SK-N-SH treated with all-trans-retinoic acid at 6 μM for 48 hours (cell line): ENCODE measurements at regions not wholly inside any gene's neighbourhood (a gene's known extent, or its start where the extent isn't known, plus 50 kb on each side); places are given as distances from the start of the nearest gene placed in this dataset.

Experiments
- ARNTL ChIP-seq: fragments of 450-650 bp; formaldehyde crosslinking; IDR thresholded peaks from 2 replicates; pipeline ENCODE4 v1.5.0; 2020; ENCODE audit warnings: low read depth, mild to moderate bottlenecking, moderate library complexity, borderline replicate concordance
- BACH2 ChIP-seq: fragments of 250-450 bp; sonication (Bioruptor Pico); IDR thresholded peaks from 2 replicates; pipeline ENCODE4 v1.9.0; 2021; ENCODE audit warnings: mild to moderate bottlenecking, borderline replicate concordance
- ISL1 ChIP-seq: fragments of 250-450 bp; sonication (Bioruptor Pico); IDR thresholded peaks from 2 replicates; pipeline ENCODE4 v2.1.2; 2022; ENCODE audit warnings: mild to moderate bottlenecking, moderate library complexity
- OSR1 ChIP-seq: fragments of 250-450 bp; sonication (Bioruptor Pico); IDR thresholded peaks from 2 replicates; pipeline ENCODE4 v1.8.0; 2022; ENCODE audit warnings: moderate library complexity, mild to moderate bottlenecking, inconsistent platforms
- PPARA ChIP-seq: fragments of 250-450 bp; sonication (Bioruptor Pico); IDR thresholded peaks from 2 replicates; pipeline ENCODE4 v1.5.0; 2020; ENCODE audit warnings: mild to moderate bottlenecking, borderline replicate concordance
- TOX ChIP-seq: fragments of 250-450 bp; sonication (Bioruptor Pico); IDR thresholded peaks from 2 replicates; pipeline ENCODE4 v1.8.0; 2021; ENCODE audit warnings: mild to moderate bottlenecking, moderate library complexity, borderline replicate concordance
- ZFP3 ChIP-seq: fragments of 250-450 bp; sonication (Bioruptor Pico); IDR thresholded peaks from 2 replicates; pipeline ENCODE4 v1.5.0; 2020; ENCODE audit warnings: mild to moderate bottlenecking, moderate library complexity
- ZFP30 ChIP-seq: fragments of 450-650 bp; formaldehyde crosslinking; IDR thresholded peaks from 2 replicates; pipeline ENCODE4 v1.5.0; 2022; ENCODE audit warnings: mild to moderate bottlenecking, moderate library complexity
- ZNF8 ChIP-seq: fragments of 450-650 bp; formaldehyde crosslinking; IDR thresholded peaks from 2 replicates; pipeline ENCODE4 v1.5.0; 2020; ENCODE audit warnings: mild to moderate bottlenecking, moderate library complexity
- TF ChIP-seq, protein P1 (sequence below): fragments of 250-450 bp; sonication (Bioruptor Pico); IDR thresholded peaks from 2 replicates; pipeline ENCODE4 v1.8.0; 2020; ENCODE audit warnings: mild to moderate bottlenecking, moderate library complexity, borderline replicate concordance
- TF ChIP-seq, protein P2 (sequence below): fragments of 250-450 bp; sonication (Bioruptor Pico); IDR thresholded peaks from 2 replicates; pipeline ENCODE4 v1.5.1; 2020; ENCODE audit warnings: low read depth, mild to moderate bottlenecking, moderate library complexity

DNA sequence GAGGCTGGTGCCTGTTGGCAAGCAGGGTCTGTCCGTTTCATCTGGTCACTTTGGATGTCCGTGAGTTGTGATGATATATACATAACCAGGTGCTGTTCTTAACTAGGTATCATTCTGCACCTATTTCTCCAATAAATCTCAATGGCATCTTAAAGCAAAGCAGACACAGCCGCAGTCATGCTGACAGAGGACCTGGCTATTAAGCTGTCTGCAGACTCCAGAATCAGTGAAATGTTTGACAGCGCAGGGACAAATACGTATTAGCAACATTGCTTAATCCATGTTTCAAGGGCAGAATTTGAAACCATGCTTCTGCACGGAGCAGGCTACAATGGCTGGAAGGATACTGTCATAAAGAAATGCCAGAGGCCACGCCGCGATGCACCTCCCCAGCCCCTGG is 414.6 kb downstream of the ZNF516 start:
- TF ChIP-seq, protein P1, sequence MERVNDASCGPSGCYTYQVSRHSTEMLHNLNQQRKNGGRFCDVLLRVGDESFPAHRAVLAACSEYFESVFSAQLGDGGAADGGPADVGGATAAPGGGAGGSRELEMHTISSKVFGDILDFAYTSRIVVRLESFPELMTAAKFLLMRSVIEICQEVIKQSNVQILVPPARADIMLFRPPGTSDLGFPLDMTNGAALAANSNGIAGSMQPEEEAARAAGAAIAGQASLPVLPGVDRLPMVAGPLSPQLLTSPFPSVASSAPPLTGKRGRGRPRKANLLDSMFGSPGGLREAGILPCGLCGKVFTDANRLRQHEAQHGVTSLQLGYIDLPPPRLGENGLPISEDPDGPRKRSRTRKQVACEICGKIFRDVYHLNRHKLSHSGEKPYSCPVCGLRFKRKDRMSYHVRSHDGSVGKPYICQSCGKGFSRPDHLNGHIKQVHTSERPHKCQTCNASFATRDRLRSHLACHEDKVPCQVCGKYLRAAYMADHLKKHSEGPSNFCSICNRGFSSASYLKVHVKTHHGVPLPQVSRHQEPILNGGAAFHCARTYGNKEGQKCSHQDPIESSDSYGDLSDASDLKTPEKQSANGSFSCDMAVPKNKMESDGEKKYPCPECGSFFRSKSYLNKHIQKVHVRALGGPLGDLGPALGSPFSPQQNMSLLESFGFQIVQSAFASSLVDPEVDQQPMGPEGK (CRISPR knock-in tag): no peak
- no peak for TF ChIP-seq ZNF8 (CRISPR knock-in tag)
- no peak for TF ChIP-seq ARNTL (CRISPR knock-in tag)
- no peak for TF ChIP-seq ZFP3 (CRISPR knock-in tag)
- TF ChIP-seq, protein P2, sequence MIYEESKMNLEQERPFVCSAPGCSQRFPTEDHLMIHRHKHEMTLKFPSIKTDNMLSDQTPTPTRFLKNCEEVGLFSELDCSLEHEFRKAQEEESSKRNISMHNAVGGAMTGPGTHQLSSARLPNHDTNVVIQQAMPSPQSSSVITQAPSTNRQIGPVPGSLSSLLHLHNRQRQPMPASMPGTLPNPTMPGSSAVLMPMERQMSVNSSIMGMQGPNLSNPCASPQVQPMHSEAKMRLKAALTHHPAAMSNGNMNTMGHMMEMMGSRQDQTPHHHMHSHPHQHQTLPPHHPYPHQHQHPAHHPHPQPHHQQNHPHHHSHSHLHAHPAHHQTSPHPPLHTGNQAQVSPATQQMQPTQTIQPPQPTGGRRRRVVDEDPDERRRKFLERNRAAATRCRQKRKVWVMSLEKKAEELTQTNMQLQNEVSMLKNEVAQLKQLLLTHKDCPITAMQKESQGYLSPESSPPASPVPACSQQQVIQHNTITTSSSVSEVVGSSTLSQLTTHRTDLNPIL (CRISPR knock-in tag): no peak
- TF ChIP-seq TOX (CRISPR knock-in tag): no peak
- no peak for TF ChIP-seq PPARA
- TF ChIP-seq ZFP30 (CRISPR knock-in tag): no peak
- no peak for TF ChIP-seq ISL1 (CRISPR knock-in tag)
- no peak for TF ChIP-seq OSR1 (CRISPR knock-in tag)
- TF ChIP-seq BACH2: no peak
